Neural progenitor cell (in vitro differentiated cells): ENCODE measurements at regions not wholly inside any gene's neighbourhood (a gene's known extent, or its start where the extent isn't known, plus 50 kb on each side); places are given as distances from the start of the nearest gene placed in this dataset.
A peak's percentile ranks its signal among the peaks of the same experiment; 100 is the strongest.

ENCODE experiments used
- DNase-seq: peaks from one replicate; pipeline ENCODE4 v3.0.0-alpha.2; 2016; ENCODE audit warnings: low spot score
- H2AFZ ChIP-seq: fragments of 200-600 bp; sonication (generic); replicated peaks from 2 replicates; pipeline ENCODE4 v1.6.1; 2016; ENCODE audit warnings: antibody characterized with exemption
- H3F3A ChIP-seq: fragments of 200-600 bp; sonication (generic); 2 replicates; pipeline ENCODE4 v1.6.1; 2016; ENCODE audit warnings: antibody characterized with exemption, low read depth
- H3K27ac ChIP-seq: fragments of 200-600 bp; sonication (generic); 2 replicates; pipeline ENCODE4 v1.5.1; 2016; ENCODE audit warnings: mild to moderate bottlenecking
- H3K27me3 ChIP-seq: fragments of 200-600 bp; sonication (generic); 2 replicates; pipeline ENCODE4 v1.6.1; 2016; ENCODE audit warnings: mild to moderate bottlenecking, moderate library complexity
- H3K36me3 ChIP-seq: fragments of 200-600 bp; sonication (generic); 2 replicates; pipeline ENCODE4 v1.5.1; 2016
- H3K4me1 ChIP-seq: fragments of 200-600 bp; sonication (generic); 2 replicates; pipeline ENCODE4 v1.6.1; 2016; ENCODE audit warnings: mixed run types
- H3K4me2 ChIP-seq: fragments of 200-600 bp; sonication (generic); 2 replicates; pipeline ENCODE4 v1.6.1; 2016
- H3K4me3 ChIP-seq: fragments of 200-600 bp; sonication (generic); 2 replicates; pipeline ENCODE4 v1.5.1; 2016
- H3K79me2 ChIP-seq: fragments of 200-600 bp; sonication (generic); 2 replicates; pipeline ENCODE4 v1.6.1; 2016; ENCODE audit warnings: low read depth
- H3K9ac ChIP-seq: fragments of 200-600 bp; sonication (generic); 2 replicates; pipeline ENCODE4 v1.6.1; 2016
- H3K9me3 ChIP-seq: fragments of 200-600 bp; sonication (generic); 2 replicates; pipeline ENCODE4 v1.5.1; 2016; ENCODE audit warnings: low read depth
- H4K20me1 ChIP-seq: fragments of 200-600 bp; sonication (generic); 2 replicates; pipeline ENCODE4 v1.6.1; 2016; ENCODE audit warnings: low read depth
- H3K27ac Mint-ChIP-seq: 3 replicates; pipeline ENCODE4 v1.8.0; 2021; ENCODE audit warnings: mixed read lengths
- H3K27me3 Mint-ChIP-seq: 2 replicates; pipeline ENCODE4 v1.8.0; 2022; ENCODE audit warnings: low read depth, mild to moderate bottlenecking, inconsistent platforms, moderate library complexity, mixed read lengths; ENCODE audit not compliant: insufficient read depth
- H3K36me3 Mint-ChIP-seq: 3 replicates; pipeline ENCODE4 v1.8.0; 2021; ENCODE audit warnings: mixed read lengths
- H3K4me1 Mint-ChIP-seq: 3 replicates; pipeline ENCODE4 v1.8.0; 2021; ENCODE audit warnings: mixed read lengths
- H3K4me3 Mint-ChIP-seq: 3 replicates; pipeline ENCODE4 v1.8.0; 2021; ENCODE audit warnings: mild to moderate bottlenecking, moderate library complexity, mixed read lengths
- H3K9me3 Mint-ChIP-seq: 3 replicates; pipeline ENCODE4 v1.8.0; 2020; ENCODE audit warnings: mixed read lengths
- EZH2 ChIP-seq: fragments of 200-600 bp; sonication (generic); IDR thresholded peaks from 2 replicates; pipeline ENCODE4 v1.6.1; 2017; ENCODE audit warnings: antibody characterized with exemption, mild to moderate bottlenecking, moderate library complexity
- EZH2phosphoT487 ChIP-seq: fragments of 200-600 bp; sonication (generic); IDR thresholded peaks from 2 replicates; pipeline ENCODE4 v1.6.1; 2017; ENCODE audit warnings: antibody characterized with exemption
- TF ChIP-seq, protein P1 (sequence below): fragments of 200-600 bp; sonication (generic); IDR thresholded peaks from 2 replicates; pipeline ENCODE4 v1.5.1; 2017; ENCODE audit warnings: antibody characterized with exemption, mild to moderate bottlenecking

DNA sequence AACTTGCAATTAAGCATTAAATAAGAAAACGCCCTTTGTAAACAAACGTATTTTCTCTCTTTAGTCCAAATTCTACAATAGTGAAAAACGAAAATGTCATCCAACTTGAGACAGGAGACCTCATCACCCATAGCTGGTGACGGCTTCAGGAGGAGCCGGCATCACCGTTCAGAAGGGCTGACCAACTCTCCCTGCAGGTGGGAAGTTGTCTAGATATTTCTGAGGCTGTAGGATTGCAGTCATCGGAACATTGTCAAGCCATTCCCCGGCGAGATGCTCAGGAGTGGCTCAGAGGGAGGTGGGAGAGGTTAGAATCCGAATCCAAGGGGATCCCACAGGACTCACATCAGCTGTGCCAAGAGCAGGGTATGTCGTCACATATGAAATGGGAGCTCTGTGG lies 76.7 kb downstream of the RBFOX3 start:
- TF ChIP-seq EZH2phosphoT487 (no peak), EZH2 (no peak)
- TF ChIP-seq, protein P1, sequence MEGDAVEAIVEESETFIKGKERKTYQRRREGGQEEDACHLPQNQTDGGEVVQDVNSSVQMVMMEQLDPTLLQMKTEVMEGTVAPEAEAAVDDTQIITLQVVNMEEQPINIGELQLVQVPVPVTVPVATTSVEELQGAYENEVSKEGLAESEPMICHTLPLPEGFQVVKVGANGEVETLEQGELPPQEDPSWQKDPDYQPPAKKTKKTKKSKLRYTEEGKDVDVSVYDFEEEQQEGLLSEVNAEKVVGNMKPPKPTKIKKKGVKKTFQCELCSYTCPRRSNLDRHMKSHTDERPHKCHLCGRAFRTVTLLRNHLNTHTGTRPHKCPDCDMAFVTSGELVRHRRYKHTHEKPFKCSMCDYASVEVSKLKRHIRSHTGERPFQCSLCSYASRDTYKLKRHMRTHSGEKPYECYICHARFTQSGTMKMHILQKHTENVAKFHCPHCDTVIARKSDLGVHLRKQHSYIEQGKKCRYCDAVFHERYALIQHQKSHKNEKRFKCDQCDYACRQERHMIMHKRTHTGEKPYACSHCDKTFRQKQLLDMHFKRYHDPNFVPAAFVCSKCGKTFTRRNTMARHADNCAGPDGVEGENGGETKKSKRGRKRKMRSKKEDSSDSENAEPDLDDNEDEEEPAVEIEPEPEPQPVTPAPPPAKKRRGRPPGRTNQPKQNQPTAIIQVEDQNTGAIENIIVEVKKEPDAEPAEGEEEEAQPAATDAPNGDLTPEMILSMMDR: no peak
- H3K4me1 Mint-ChIP-seq: peaks cover 20% of the 10 kb centered on the region

DNA sequence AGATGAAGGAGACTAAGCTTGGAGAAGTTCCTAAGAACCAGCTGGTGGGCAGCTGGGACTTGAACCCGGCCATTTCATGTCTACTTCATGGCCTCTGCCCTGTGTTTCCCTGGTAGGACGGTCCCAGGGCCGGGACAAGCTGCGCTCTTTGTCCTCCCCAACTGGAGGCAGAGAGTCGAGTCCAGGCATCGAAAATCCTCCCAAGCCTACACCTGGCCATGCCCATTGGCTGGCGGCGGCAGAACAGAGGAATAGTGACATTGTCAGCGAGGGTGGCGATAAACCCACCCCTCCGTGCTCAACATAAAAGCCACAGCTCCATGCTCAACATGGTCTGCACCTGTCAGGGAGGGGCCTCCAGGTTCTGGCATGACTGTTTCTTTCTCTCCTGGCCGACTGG lies 77.7 kb downstream of the RBFOX3 start:
- Mint-ChIP-seq H3K27ac (no peak overlapping the region), H3K4me3 (no peak overlapping the region), H3K27me3 (no peaks in the 10 kb centered on the region), H3K36me3 (no peaks in the 10 kb centered on the region), H3K9me3 (no peaks in the 10 kb centered on the region), H3K4me1 (peaks cover 20% of the 10 kb centered on the region)
- Histone ChIP-seq H2AFZ (no peak overlapping the region), H3K36me3 (no peaks in the 10 kb centered on the region), H3K4me2 (no peak overlapping the region), H4K20me1 (no peaks in the 10 kb centered on the region), H3F3A (no peaks in the 10 kb centered on the region), H3K79me2 (no peaks in the 10 kb centered on the region), H3K27ac (no peak overlapping the region), H3K27me3 (no peaks in the 10 kb centered on the region), H3K9me3 (no peaks in the 10 kb centered on the region), H3K4me3 (no peak overlapping the region), H3K4me1 (peaks cover 13% of the 10 kb centered on the region), H3K9ac (no peak overlapping the region)
- TF ChIP-seq EZH2phosphoT487 (no peak), EZH2 (no peak)
- TF ChIP-seq, protein P1: no peak
- no peak for DNase-seq

More for the DNA sequence above, 76.7 kb downstream of the RBFOX3 start:
- no peak overlapping the region for H3K9ac ChIP-seq
- Mint-ChIP-seq H3K27me3 (no peaks in the 10 kb centered on the region), H3K27ac (no peak overlapping the region), H3K4me3 (no peak overlapping the region), H3K9me3 (no peaks in the 10 kb centered on the region), H3K36me3 (no peaks in the 10 kb centered on the region)
- peaks cover 12% of the 10 kb centered on the region for H3K4me1 ChIP-seq
- no peaks in the 10 kb centered on the region for H3K27me3 ChIP-seq
- no peaks in the 10 kb centered on the region for H3K79me2 ChIP-seq
- H4K20me1 ChIP-seq: no peaks in the 10 kb centered on the region
- no peak overlapping the region for H3K4me2 ChIP-seq
- H3K36me3 ChIP-seq: no peaks in the 10 kb centered on the region
- no peak for DNase-seq
- no peaks in the 10 kb centered on the region for H3K9me3 ChIP-seq
- no peaks in the 10 kb centered on the region for H3F3A ChIP-seq
- no peak overlapping the region for H2AFZ ChIP-seq
- H3K4me3 ChIP-seq: no peak overlapping the region
- H3K27ac ChIP-seq: no peak overlapping the region

DNA sequence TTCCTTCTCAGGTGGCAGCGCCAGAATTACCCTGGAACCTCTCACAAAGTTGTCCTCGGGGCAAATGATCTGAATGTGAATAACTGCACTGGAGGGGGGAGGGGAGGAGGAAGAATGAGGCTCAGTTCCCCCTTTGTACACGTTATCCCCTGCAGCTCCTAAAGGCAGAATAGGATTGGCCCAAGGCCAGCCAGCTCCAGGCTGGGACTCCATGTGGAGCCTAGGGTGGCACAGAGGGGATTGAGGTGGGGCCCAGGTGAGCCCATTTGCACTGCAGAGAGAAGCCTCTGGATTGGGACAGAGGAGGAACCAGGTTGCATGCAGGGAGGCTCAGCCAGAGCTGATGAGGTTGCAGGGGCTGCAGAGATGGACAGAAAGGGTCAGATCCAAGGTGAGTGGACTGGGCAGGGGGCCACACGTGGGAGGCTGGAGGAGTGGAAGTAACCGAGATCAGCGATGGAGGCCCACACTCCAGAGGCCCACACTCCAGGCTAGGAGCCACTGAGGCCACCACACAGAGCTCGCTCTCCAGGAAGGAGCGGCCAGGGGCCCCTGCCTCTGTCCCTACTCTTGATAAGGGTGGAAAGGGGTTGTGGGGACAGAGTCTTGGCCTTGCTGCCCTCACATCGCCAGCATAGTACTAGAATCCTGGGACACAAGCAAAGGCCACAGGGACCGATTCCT lies 78.6 kb downstream of the RBFOX3 start:
- Mint-ChIP-seq H3K4me1 (peaks cover 20% of the 10 kb centered on the region), H3K36me3 (no peaks in the 10 kb centered on the region), H3K27ac (peak overlapping the region; percentile 31), H3K4me3 (no peak overlapping the region), H3K27me3 (no peaks in the 10 kb centered on the region), H3K9me3 (no peaks in the 10 kb centered on the region)
- no peak for DNase-seq
- H4K20me1 ChIP-seq: no peaks in the 10 kb centered on the region
- H3F3A ChIP-seq: peaks cover 4% of the 10 kb centered on the region
- H3K4me2 ChIP-seq: no peak overlapping the region
- H2AFZ ChIP-seq: no peak overlapping the region
- TF ChIP-seq, protein P1: no peak
- TF ChIP-seq EZH2 (no peak), EZH2phosphoT487 (no peak)
- no peaks in the 10 kb centered on the region for H3K79me2 ChIP-seq
- no peak overlapping the region for H3K27ac ChIP-seq
- H3K36me3 ChIP-seq: no peaks in the 10 kb centered on the region
- H3K27me3 ChIP-seq: no peaks in the 10 kb centered on the region
- H3K4me1 ChIP-seq: peaks cover 18% of the 10 kb centered on the region
- H3K9me3 ChIP-seq: no peaks in the 10 kb centered on the region
- no peak overlapping the region for H3K4me3 ChIP-seq
- no peak overlapping the region for H3K9ac ChIP-seq
